ENCODE measurements at regions not wholly inside any gene's neighbourhood (a gene's known extent, or its start where the extent isn't known, plus 50 kb on each side); places are given as distances from the start of the nearest gene placed in this dataset.

GRCh38 chrX:21156632-21157031, 217.6 kb upstream of the CNKSR2 start:
- no peak for TF ChIP-seq ZNF324 (tag by site-specific recombination; IDR thresholded peaks at IDR 0.05)
- TF ChIP-seq ZSCAN18 (tag by site-specific recombination; IDR thresholded peaks at IDR 0.05) = no peak
- TF ChIP-seq ZNF274 (IDR thresholded peaks at IDR 0.05; ENCODE audit: low read length) = no peak
- no peak for TF ChIP-seq ZNF274 (tag by site-specific recombination; IDR thresholded peaks at IDR 0.05; ENCODE audit: borderline replicate concordance)

Measured in HEK293 (cell line).